Thymus (tissue), 11 donors: ENCODE measurements at regions not wholly inside any gene's neighbourhood (a gene's known extent, or its start where the extent isn't known, plus 50 kb on each side); places are given as distances from the start of the nearest gene placed in this dataset.

Experiments
- DNase-seq, 9 donors: peaks; one replicate each; pipeline ENCODE4 v3.0.0-alpha.2; 2013; ENCODE audit warnings: low spot score in 9 of 9, low read depth in 6 of 9, missing footprints in 1 of 9
- H3K27ac ChIP-seq, 2 donors: one replicate each; pipeline ENCODE4 v1.5.1; 2013; ENCODE audit warnings: control low read depth in 1 of 2, low read depth in 1 of 2, low read length in 1 of 2, mild to moderate bottlenecking in 1 of 2, moderate library complexity in 1 of 2
- H3K27me3 ChIP-seq, 2 donors: one replicate each; pipeline ENCODE4 v1.5.1; 2013; ENCODE audit warnings: low read length in 1 of 2; ENCODE audit not compliant: control insufficient read depth in 2 of 2, insufficient read depth in 1 of 2
- H3K36me3 ChIP-seq, 2 donors: one replicate each; pipeline ENCODE4 v1.5.1; 2013; ENCODE audit warnings: low read length in 1 of 2, mild to moderate bottlenecking in 1 of 2, moderate library complexity in 1 of 2; ENCODE audit not compliant: control insufficient read depth in 2 of 2, insufficient read depth in 2 of 2
- H3K4me1 ChIP-seq, 2 donors: one replicate each; pipeline ENCODE4 v1.5.1; 2013; ENCODE audit warnings: low read length in 2 of 2; ENCODE audit not compliant: control insufficient read depth in 2 of 2, insufficient read depth in 2 of 2
- H3K4me3 ChIP-seq, 2 donors: one replicate each; pipeline ENCODE4 v1.5.1; 2013; ENCODE audit warnings: low read length in 2 of 2, control low read depth in 1 of 2, mild to moderate bottlenecking in 1 of 2
- H3K9me3 ChIP-seq, 2 donors: one replicate each; pipeline ENCODE4 v1.5.1; 2013; ENCODE audit warnings: low read length in 1 of 2, mild to moderate bottlenecking in 1 of 2; ENCODE audit not compliant: control insufficient read depth in 2 of 2, insufficient read depth in 1 of 2
- WGBS: extraction: QIAGEN DNeasy Blood & Tissue Kit; methylation state at CpG from one replicate; pipeline ENCODE4 v1.1.7; 2013; 5-methylcytosine and 5-hydroxymethylcytosine counted together
- donor health status: healthy.

GRCh38 chr22:47310601-47311000, 548.2 kb downstream of the TBC1D22A start:
- no peaks in the 10 kb centered on the region for H3K4me1 ChIP-seq
- WGBS: 92% methylated on average over 1 of the region's 1 CpG

GRCh38 chr22:47309946-47310345, 547.5 kb downstream of the TBC1D22A start:
- WGBS: 92% methylated on average over 4 of the region's 4 CpGs
- no peak overlapping the region for H3K27ac ChIP-seq
- H3K4me1 ChIP-seq: no peaks in the 10 kb centered on the region
- H3K4me3 ChIP-seq: no peak overlapping the region
- no peaks in the 10 kb centered on the region for H3K9me3 ChIP-seq
- no peak for DNase-seq
- no peaks in the 10 kb centered on the region for H3K27me3 ChIP-seq
- H3K36me3 ChIP-seq: no peaks in the 10 kb centered on the region

More at GRCh38 chr22:47310601-47311000, 548.2 kb downstream of the TBC1D22A start:
- DNase-seq: no peak
- no peak overlapping the region for H3K4me3 ChIP-seq
- H3K27me3 ChIP-seq: no peaks in the 10 kb centered on the region
- no peaks in the 10 kb centered on the region for H3K9me3 ChIP-seq
- H3K27ac ChIP-seq: no peak overlapping the region
- no peaks in the 10 kb centered on the region for H3K36me3 ChIP-seq

GRCh38 chr22:47309476-47309875, 547.0 kb downstream of the TBC1D22A start:
- DNase-seq: peak in 2 of 9 donors; percentile 1 to 9
- H3K9me3 ChIP-seq: no peaks in the 10 kb centered on the region
- H3K4me1 ChIP-seq: no peaks in the 10 kb centered on the region
- H3K4me3 ChIP-seq: no peak overlapping the region
- no peaks in the 10 kb centered on the region for H3K27me3 ChIP-seq
- H3K36me3 ChIP-seq: no peaks in the 10 kb centered on the region
- WGBS: 86% methylated on average over 6 of the region's 6 CpGs
- H3K27ac ChIP-seq: no peak overlapping the region

GRCh38 chr22:47308886-47309285, 546.4 kb downstream of the TBC1D22A start:
- no peaks in the 10 kb centered on the region for H3K27me3 ChIP-seq
- no peaks in the 10 kb centered on the region for H3K9me3 ChIP-seq
- DNase-seq: no peak
- no peaks in the 10 kb centered on the region for H3K4me1 ChIP-seq
- H3K36me3 ChIP-seq: no peaks in the 10 kb centered on the region
- WGBS: 83% methylated on average over 2 of the region's 2 CpGs
- H3K4me3 ChIP-seq: no peak overlapping the region
- H3K27ac ChIP-seq: no peak overlapping the region

- Histone ChIP-seq H3K4me1 (no peaks in the 10 kb centered on the region), H3K36me3 (no peaks in the 10 kb centered on the region), H3K4me3 (no peak overlapping the region), H3K9me3 (no peaks in the 10 kb centered on the region), H3K27ac (no peak overlapping the region), H3K27me3 (no peaks in the 10 kb centered on the region)
- no peak for DNase-seq
- 96% methylated on average over 6 of the region's 6 CpGs for WGBS
Measured at GRCh38 chr22:47307822-47308221, 545.4 kb downstream of the TBC1D22A start.

- DNase-seq: no peak
- Histone ChIP-seq H3K9me3 (no peaks in the 10 kb centered on the region), H3K27ac (no peak overlapping the region), H3K4me3 (no peak overlapping the region), H3K27me3 (no peaks in the 10 kb centered on the region), H3K4me1 (no peaks in the 10 kb centered on the region), H3K36me3 (no peaks in the 10 kb centered on the region)
- 79% methylated on average over 5 of the region's 5 CpGs for WGBS
Measured at GRCh38 chr22:47307326-47307725, 544.9 kb downstream of the TBC1D22A start.

- 94% methylated on average over 6 of the region's 6 CpGs for WGBS
- H3K4me3 ChIP-seq: no peak overlapping the region
- H3K27ac ChIP-seq: no peak overlapping the region
- no peaks in the 10 kb centered on the region for H3K4me1 ChIP-seq
- no peaks in the 10 kb centered on the region for H3K36me3 ChIP-seq
- no peaks in the 10 kb centered on the region for H3K9me3 ChIP-seq
- no peaks in the 10 kb centered on the region for H3K27me3 ChIP-seq
- DNase-seq: no peak
Measured at GRCh38 chr22:47304854-47305253, 542.4 kb downstream of the TBC1D22A start.

GRCh38 chr22:47304191-47304831, 541.9 kb downstream of the TBC1D22A start:
- Histone ChIP-seq H3K27me3 (no peaks in the 10 kb centered on the region), H3K27ac (no peak overlapping the region), H3K4me1 (no peaks in the 10 kb centered on the region), H3K36me3 (no peaks in the 10 kb centered on the region), H3K4me3 (no peak overlapping the region), H3K9me3 (no peaks in the 10 kb centered on the region)
- DNase-seq: no peak
- WGBS: 93% methylated on average over 22 of the region's 22 CpGs

- DNase-seq: no peak
- H3K9me3 ChIP-seq: no peaks in the 10 kb centered on the region
- H3K27ac ChIP-seq: no peak overlapping the region
- no peaks in the 10 kb centered on the region for H3K4me1 ChIP-seq
- H3K4me3 ChIP-seq: no peak overlapping the region
- H3K27me3 ChIP-seq: no peaks in the 10 kb centered on the region
- no peaks in the 10 kb centered on the region for H3K36me3 ChIP-seq
- 90% methylated on average over 14 of the region's 14 CpGs for WGBS
Measured at GRCh38 chr22:47303161-47303890, 540.9 kb downstream of the TBC1D22A start.
